ENCODE measurements at regions not wholly inside any gene's neighbourhood (a gene's known extent, or its start where the extent isn't known, plus 50 kb on each side); places are given as distances from the start of the nearest gene placed in this dataset.

GRCh38 chr12:111067498-111067897, 147.1 kb upstream of the MYL2 start:
- Histone ChIP-seq H2BK5ac (ENCODE audit: low read depth, low read length, poor library complexity) (no peak overlapping the region), H3K4ac (ENCODE audit: low read depth, low read length) (no peak overlapping the region), H3K18ac (ENCODE audit: low read length) (no peak overlapping the region), H3K36me3 (ENCODE audit: control insufficient read depth in 1 of 2, insufficient read depth in 2 of 2, low read length in 2 of 2) (no peaks in the 10 kb centered on the region), H3K4me3 (ENCODE audit: low read depth, low read length) (no peak overlapping the region), H4K12ac (ENCODE audit: low read depth, low read length) (no peak overlapping the region), H3K9ac (ENCODE audit: low read length) (no peak overlapping the region), H3K23ac (ENCODE audit: low read length) (no peak overlapping the region), H3K4me1 (ENCODE audit: control insufficient read depth in 1 of 2, insufficient read depth in 2 of 2, low read length in 2 of 2) (no peaks in the 10 kb centered on the region), H2AFZ (ENCODE audit: insufficient read depth, low read length, poor library complexity) (no peak overlapping the region), H2BK12ac (ENCODE audit: low read length) (no peak overlapping the region), H2BK120ac (ENCODE audit: insufficient read depth, low read length, poor library complexity) (no peak overlapping the region), H3K9me3 (ENCODE audit: insufficient read depth, low read depth, low read length) (peaks cover 2% of the 10 kb centered on the region), H3K79me2 (ENCODE audit: control insufficient read depth, insufficient read depth, low read length, poor library complexity) (no peaks in the 10 kb centered on the region), H3K27ac (ENCODE audit: low read depth, low read length) (no peak overlapping the region), H3K79me1 (ENCODE audit: low read length) (no peaks in the 10 kb centered on the region), H3K14ac (ENCODE audit: low read length) (no peak overlapping the region), H2AK5ac (ENCODE audit: low read length) (no peak overlapping the region), H3K27me3 (ENCODE audit: insufficient read depth, low read length) (no peaks in the 10 kb centered on the region), H4K8ac (ENCODE audit: low read depth, low read length) (no peak overlapping the region), H3K4me2 (ENCODE audit: low read length) (no peak overlapping the region), H4K91ac (ENCODE audit: low read depth, low read length) (no peak overlapping the region)
- no peak for DNase-seq
- WGBS (ENCODE audit: extremely low coverage, insufficient coverage, insufficient read length): no CpG with 5 or more reads among the region's 5 CpGs

- no CpG with 5 or more reads among the region's 5 CpGs for WGBS (ENCODE audit: extremely low coverage, insufficient coverage, insufficient read length)
- Histone ChIP-seq H3K4me3 (ENCODE audit: low read depth, low read length) (no peak overlapping the region), H3K18ac (ENCODE audit: low read length) (no peak overlapping the region), H2BK120ac (ENCODE audit: insufficient read depth, low read length, poor library complexity) (no peak overlapping the region), H3K14ac (ENCODE audit: low read length) (no peak overlapping the region), H3K27ac (ENCODE audit: low read depth, low read length) (no peak overlapping the region), H2BK5ac (ENCODE audit: low read depth, low read length, poor library complexity) (no peak overlapping the region), H2AK5ac (ENCODE audit: low read length) (no peak overlapping the region), H2BK12ac (ENCODE audit: low read length) (no peak overlapping the region), H3K79me1 (ENCODE audit: low read length) (no peaks in the 10 kb centered on the region), H3K36me3 (ENCODE audit: control insufficient read depth in 1 of 2, insufficient read depth in 2 of 2, low read length in 2 of 2) (no peaks in the 10 kb centered on the region), H3K4me2 (ENCODE audit: low read length) (no peak overlapping the region), H3K4ac (ENCODE audit: low read depth, low read length) (no peak overlapping the region), H4K8ac (ENCODE audit: low read depth, low read length) (no peak overlapping the region), H3K9me3 (ENCODE audit: insufficient read depth, low read depth, low read length) (no peaks in the 10 kb centered on the region), H2AFZ (ENCODE audit: insufficient read depth, low read length, poor library complexity) (no peak overlapping the region), H3K4me1 (ENCODE audit: control insufficient read depth in 1 of 2, insufficient read depth in 2 of 2, low read length in 2 of 2) (no peaks in the 10 kb centered on the region), H4K91ac (ENCODE audit: low read depth, low read length) (no peak overlapping the region), H3K9ac (ENCODE audit: low read length) (no peak overlapping the region), H3K79me2 (ENCODE audit: control insufficient read depth, insufficient read depth, low read length, poor library complexity) (no peaks in the 10 kb centered on the region), H3K27me3 (ENCODE audit: insufficient read depth, low read length) (no peaks in the 10 kb centered on the region), H4K12ac (ENCODE audit: low read depth, low read length) (no peak overlapping the region), H3K23ac (ENCODE audit: low read length) (no peak overlapping the region)
- DNase-seq: no peak
These were observed 146.5 kb upstream of the MYL2 start for GRCh38 chr12:111066744-111067437.

- Histone ChIP-seq H2BK120ac (ENCODE audit: insufficient read depth, low read length, poor library complexity) (no peak overlapping the region), H3K79me1 (ENCODE audit: low read length) (no peaks in the 10 kb centered on the region), H3K9ac (ENCODE audit: low read length) (no peak overlapping the region), H3K27me3 (ENCODE audit: insufficient read depth, low read length) (no peaks in the 10 kb centered on the region), H4K91ac (ENCODE audit: low read depth, low read length) (no peak overlapping the region), H2BK5ac (ENCODE audit: low read depth, low read length, poor library complexity) (no peak overlapping the region), H2AFZ (ENCODE audit: insufficient read depth, low read length, poor library complexity) (no peak overlapping the region), H3K79me2 (ENCODE audit: control insufficient read depth, insufficient read depth, low read length, poor library complexity) (no peaks in the 10 kb centered on the region), H3K9me3 (ENCODE audit: insufficient read depth, low read depth, low read length) (no peaks in the 10 kb centered on the region), H3K4me3 (ENCODE audit: low read depth, low read length) (no peak overlapping the region), H2AK5ac (ENCODE audit: low read length) (no peak overlapping the region), H3K4me2 (ENCODE audit: low read length) (no peak overlapping the region), H3K14ac (ENCODE audit: low read length) (no peak overlapping the region), H3K23ac (ENCODE audit: low read length) (no peak overlapping the region), H4K12ac (ENCODE audit: low read depth, low read length) (no peak overlapping the region), H4K8ac (ENCODE audit: low read depth, low read length) (no peak overlapping the region), H3K4me1 (ENCODE audit: control insufficient read depth in 1 of 2, insufficient read depth in 2 of 2, low read length in 2 of 2) (no peaks in the 10 kb centered on the region), H3K36me3 (ENCODE audit: control insufficient read depth in 1 of 2, insufficient read depth in 2 of 2, low read length in 2 of 2) (no peaks in the 10 kb centered on the region), H3K27ac (ENCODE audit: low read depth, low read length) (no peak overlapping the region), H3K4ac (ENCODE audit: low read depth, low read length) (no peak overlapping the region), H2BK12ac (ENCODE audit: low read length) (no peak overlapping the region), H3K18ac (ENCODE audit: low read length) (no peak overlapping the region)
- no CpG with 5 or more reads among the region's 2 CpGs for WGBS (ENCODE audit: extremely low coverage, insufficient coverage, insufficient read length)
- no peak for DNase-seq
These were observed 144.6 kb upstream of the MYL2 start for GRCh38 chr12:111064982-111065381.

GRCh38 chr12:111064154-111064553, 143.8 kb upstream of the MYL2 start:
- Histone ChIP-seq H3K36me3 (ENCODE audit: control insufficient read depth in 1 of 2, insufficient read depth in 2 of 2, low read length in 2 of 2) (no peaks in the 10 kb centered on the region), H2BK120ac (ENCODE audit: insufficient read depth, low read length, poor library complexity) (no peak overlapping the region), H3K4me1 (ENCODE audit: control insufficient read depth in 1 of 2, insufficient read depth in 2 of 2, low read length in 2 of 2) (no peaks in the 10 kb centered on the region), H4K12ac (ENCODE audit: low read depth, low read length) (no peak overlapping the region), H2BK5ac (ENCODE audit: low read depth, low read length, poor library complexity) (no peak overlapping the region), H3K79me1 (ENCODE audit: low read length) (no peaks in the 10 kb centered on the region), H3K79me2 (ENCODE audit: control insufficient read depth, insufficient read depth, low read length, poor library complexity) (no peaks in the 10 kb centered on the region), H3K14ac (ENCODE audit: low read length) (no peak overlapping the region), H3K27me3 (ENCODE audit: insufficient read depth, low read length) (no peaks in the 10 kb centered on the region), H2AFZ (ENCODE audit: insufficient read depth, low read length, poor library complexity) (no peak overlapping the region), H3K23ac (ENCODE audit: low read length) (no peak overlapping the region), H4K91ac (ENCODE audit: low read depth, low read length) (no peak overlapping the region), H3K18ac (ENCODE audit: low read length) (no peak overlapping the region), H3K9me3 (ENCODE audit: insufficient read depth, low read depth, low read length) (no peaks in the 10 kb centered on the region), H3K27ac (ENCODE audit: low read depth, low read length) (no peak overlapping the region), H3K4me3 (ENCODE audit: low read depth, low read length) (no peak overlapping the region), H3K4me2 (ENCODE audit: low read length) (no peak overlapping the region), H2AK5ac (ENCODE audit: low read length) (no peak overlapping the region), H3K4ac (ENCODE audit: low read depth, low read length) (no peak overlapping the region), H4K8ac (ENCODE audit: low read depth, low read length) (no peak overlapping the region), H3K9ac (ENCODE audit: low read length) (no peak overlapping the region), H2BK12ac (ENCODE audit: low read length) (no peak overlapping the region)
- no CpG with 5 or more reads among the region's 3 CpGs for WGBS (ENCODE audit: extremely low coverage, insufficient coverage, insufficient read length)
- DNase-seq: no peak
